ENCODE measurements at regions not wholly inside any gene's neighbourhood (a gene's known extent, or its start where the extent isn't known, plus 50 kb on each side); places are given as distances from the start of the nearest gene placed in this dataset.

GRCh38 chr5:120759587-120759986 is 295.5 kb downstream of the PRR16 start:
- Histone ChIP-seq H3K36me3 (ENCODE audit: control insufficient read depth, insufficient read depth, low read length) (no peaks in the 10 kb centered on the region), H3K4me3 (no peak overlapping the region), H3K79me2 (ENCODE audit: control insufficient read depth, insufficient read depth, low read length) (no peaks in the 10 kb centered on the region), H3K27ac (ENCODE audit: extremely low read depth, low read depth, low read length) (no peak overlapping the region), H4K20me1 (replicated peaks; ENCODE audit: control insufficient read depth, insufficient read depth, low read length) (no peaks in the 10 kb centered on the region), H3K9me1 (ENCODE audit: control insufficient read depth, insufficient read depth, low read length) (no peaks in the 10 kb centered on the region), H3K9ac (ENCODE audit: insufficient read depth in 1 of 2, low read depth in 2 of 2, low read length in 2 of 2) (no peak overlapping the region), H2AFZ (ENCODE audit: low read depth, low read length) (no peak overlapping the region), H3K9me3 (replicated peaks; ENCODE audit: control insufficient read depth, insufficient read depth, low read depth, low read length) (no peaks in the 10 kb centered on the region), H3K4me2 (ENCODE audit: insufficient read depth, low read length) (no peak overlapping the region), H3K4me1 (replicated peaks in 1 of 2; ENCODE audit: control insufficient read depth in 2 of 2, insufficient read depth in 2 of 2, low read length in 2 of 2) (no peaks in the 10 kb centered on the region), H3K27me3 (ENCODE audit: control insufficient read depth in 2 of 2, insufficient read depth in 2 of 2, low read length in 2 of 2) (no peaks in the 10 kb centered on the region)
- no peak for FAIRE-seq
- in situ Hi-C loops (cut with MboI) = no loop called here
- POLR2A ChIA-PET = no interaction called here
- no peak for ATAC-seq
- no peak for DNase-seq (ENCODE audit: extremely low read depth in 1 of 4, low spot score in 3 of 4)
- TF ChIP-seq ELF1 (tag; IDR thresholded peaks at IDR 0.05) = no peak
- TF ChIP-seq TRIM28 (IDR thresholded peaks at IDR 0.05) = no peak
- TF ChIP-seq ZNF316 (IDR thresholded peaks at IDR 0.05) = peak; percentile 44
- TF ChIP-seq ZNF134 (CRISPR knock-in tag; conservative IDR thresholded peaks at IDR 0.05) = no peak
- TF ChIP-seq ZBTB7A (IDR thresholded peaks at IDR 0.05; ENCODE audit: borderline replicate concordance, control insufficient read depth, low read depth, low read length) = no peak
- TF ChIP-seq MAFK (IDR thresholded peaks at IDR 0.05; ENCODE audit: low read length) = peak; percentile 54; the same call in 1 of the 2 replicates
- no peak for TF ChIP-seq ZNF3 (CRISPR knock-in tag; IDR thresholded peaks at IDR 0.05)
- TF ChIP-seq, protein P1, sequence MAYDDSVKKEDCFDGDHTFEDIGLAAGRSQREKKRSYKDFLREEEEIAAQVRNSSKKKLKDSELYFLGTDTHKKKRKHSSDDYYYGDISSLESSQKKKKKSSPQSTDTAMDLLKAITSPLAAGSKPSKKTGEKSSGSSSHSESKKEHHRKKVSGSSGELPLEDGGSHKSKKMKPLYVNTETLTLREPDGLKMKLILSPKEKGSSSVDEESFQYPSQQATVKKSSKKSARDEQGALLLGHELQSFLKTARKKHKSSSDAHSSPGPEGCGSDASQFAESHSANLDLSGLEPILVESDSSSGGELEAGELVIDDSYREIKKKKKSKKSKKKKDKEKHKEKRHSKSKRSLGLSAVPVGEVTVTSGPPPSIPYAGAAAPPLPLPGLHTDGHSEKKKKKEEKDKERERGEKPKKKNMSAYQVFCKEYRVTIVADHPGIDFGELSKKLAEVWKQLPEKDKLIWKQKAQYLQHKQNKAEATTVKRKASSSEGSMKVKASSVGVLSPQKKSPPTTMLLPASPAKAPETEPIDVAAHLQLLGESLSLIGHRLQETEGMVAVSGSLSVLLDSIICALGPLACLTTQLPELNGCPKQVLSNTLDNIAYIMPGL (CRISPR knock-in tag; IDR thresholded peaks at IDR 0.05) = no peak
- peak; percentile 32; the same call in 1 of the 2 replicates for TF ChIP-seq MAFF (IDR thresholded peaks at IDR 0.05; ENCODE audit: low read length)
- intact Hi-C loops (cut with micrococcal nuclease) = no loop called here
- no TSS peak for BruUV-seq (replicated peaks)
- CTCF ChIA-PET (ENCODE audit: low intra/inter-chr PET ratio) = no interaction called here

Data from K562 (cell line).